ENCODE measurements at regions not wholly inside any gene's neighbourhood (a gene's known extent, or its start where the extent isn't known, plus 50 kb on each side); places are given as distances from the start of the nearest gene placed in this dataset.

GRCh38 chr2:221267773-221268425 is 304.2 kb downstream of the EPHA4 start:
- TF ChIP-seq CTCF (IDR thresholded peaks at IDR 0.05), result no peak
- TF ChIP-seq ZFX (IDR thresholded peaks at IDR 0.05; ENCODE audit: borderline replicate concordance), result no peak

All from 22Rv1 (cell line).